ENCODE measurements at regions not wholly inside any gene's neighbourhood (a gene's known extent, or its start where the extent isn't known, plus 50 kb on each side); places are given as distances from the start of the nearest gene placed in this dataset.

- POLR2A ChIA-PET = no interaction called here
- Histone ChIP-seq H2AFZ (ENCODE audit: low read depth, low read length, poor library complexity, severe bottlenecking) (no peak overlapping the region), H3K9ac (ENCODE audit: low read length) (no peak overlapping the region), H3K27ac (ENCODE audit: low read depth, low read length) (no peak overlapping the region), H3K9me3 (ENCODE audit: control insufficient read depth in 1 of 2, insufficient read depth in 1 of 2, low read depth in 1 of 2, low read length in 2 of 2) (no peaks in the 10 kb centered on the region), H3K27me3 (ENCODE audit: insufficient read depth, low read length) (peaks cover 26% of the 10 kb centered on the region), H3K4me3 (replicated peaks in 1 of 2; ENCODE audit: low read depth in 1 of 2, low read length in 2 of 2) (no peak overlapping the region), H4K20me1 (ENCODE audit: insufficient read depth) (no peaks in the 10 kb centered on the region), H3K36me3 (ENCODE audit: control insufficient read depth in 1 of 2, insufficient read depth in 2 of 2, low read length in 2 of 2) (no peaks in the 10 kb centered on the region), H3K9me2 (ENCODE audit: insufficient read depth) (no peaks in the 10 kb centered on the region), H3K79me2 (ENCODE audit: insufficient read depth, low read length) (no peaks in the 10 kb centered on the region), H3K4me2 (ENCODE audit: low read length) (no peak overlapping the region), H3K4me1 (ENCODE audit: control insufficient read depth in 1 of 2, insufficient read depth in 2 of 2, low read length in 2 of 2) (no peaks in the 10 kb centered on the region)
- TF ChIP-seq ZNF274 (IDR thresholded peaks at IDR 0.05; ENCODE audit: low read depth, low read length) = no peak
- no peak for TF ChIP-seq CTCF (IDR thresholded peaks at IDR 0.05 in 2 of 3, conservative IDR thresholded peaks at IDR 0.05 in 1 of 3; ENCODE audit: borderline replicate concordance in 1 of 3, insufficient read depth in 1 of 3, low read depth in 2 of 3, low read length in 2 of 3)
- no peak for TF ChIP-seq POLR2A (IDR thresholded peaks at IDR 0.05; ENCODE audit: borderline replicate concordance, extremely low read depth, insufficient read depth, insufficient read length)
- TF ChIP-seq EZH2 (IDR thresholded peaks at IDR 0.05) = no peak
- TF ChIP-seq CEBPB (IDR thresholded peaks at IDR 0.05; ENCODE audit: low read depth) = no peak
- TF ChIP-seq, protein P1, sequence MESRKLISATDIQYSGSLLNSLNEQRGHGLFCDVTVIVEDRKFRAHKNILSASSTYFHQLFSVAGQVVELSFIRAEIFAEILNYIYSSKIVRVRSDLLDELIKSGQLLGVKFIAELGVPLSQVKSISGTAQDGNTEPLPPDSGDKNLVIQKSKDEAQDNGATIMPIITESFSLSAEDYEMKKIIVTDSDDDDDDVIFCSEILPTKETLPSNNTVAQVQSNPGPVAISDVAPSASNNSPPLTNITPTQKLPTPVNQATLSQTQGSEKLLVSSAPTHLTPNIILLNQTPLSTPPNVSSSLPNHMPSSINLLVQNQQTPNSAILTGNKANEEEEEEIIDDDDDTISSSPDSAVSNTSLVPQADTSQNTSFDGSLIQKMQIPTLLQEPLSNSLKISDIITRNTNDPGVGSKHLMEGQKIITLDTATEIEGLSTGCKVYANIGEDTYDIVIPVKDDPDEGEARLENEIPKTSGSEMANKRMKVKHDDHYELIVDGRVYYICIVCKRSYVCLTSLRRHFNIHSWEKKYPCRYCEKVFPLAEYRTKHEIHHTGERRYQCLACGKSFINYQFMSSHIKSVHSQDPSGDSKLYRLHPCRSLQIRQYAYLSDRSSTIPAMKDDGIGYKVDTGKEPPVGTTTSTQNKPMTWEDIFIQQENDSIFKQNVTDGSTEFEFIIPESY (IDR thresholded peaks at IDR 0.05; ENCODE audit: extremely low read depth, insufficient replicate concordance, low read length) = no peak
- TF ChIP-seq SP1 (IDR thresholded peaks at IDR 0.05; ENCODE audit: low read depth) = no peak
- TF ChIP-seq CBX3 (IDR thresholded peaks at IDR 0.05; ENCODE audit: low read depth) = no peak
- ATAC-seq (no peak), DNase-seq (ENCODE audit: low read depth, low spot score) (no peak)
- no TSS peak for BruUV-seq (replicated peaks)
- intact Hi-C loops (cut with micrococcal nuclease) = no loop called here
- CTCF ChIA-PET = no interaction called here
- RAD21 ChIA-PET (ENCODE audit: low non-redundant PET in 1 of 2, low total read pairs in 2 of 2, uncharacterized antibody in 2 of 2, unreplicated experiment in 2 of 2) = no interaction called here
Observed at GRCh38 chr3:65020281-65021160, 332.7 kb upstream of the ADAMTS9 start.
